ENCODE measurements at regions not wholly inside any gene's neighbourhood (a gene's known extent, or its start where the extent isn't known, plus 50 kb on each side); places are given as distances from the start of the nearest gene placed in this dataset.

DNA sequence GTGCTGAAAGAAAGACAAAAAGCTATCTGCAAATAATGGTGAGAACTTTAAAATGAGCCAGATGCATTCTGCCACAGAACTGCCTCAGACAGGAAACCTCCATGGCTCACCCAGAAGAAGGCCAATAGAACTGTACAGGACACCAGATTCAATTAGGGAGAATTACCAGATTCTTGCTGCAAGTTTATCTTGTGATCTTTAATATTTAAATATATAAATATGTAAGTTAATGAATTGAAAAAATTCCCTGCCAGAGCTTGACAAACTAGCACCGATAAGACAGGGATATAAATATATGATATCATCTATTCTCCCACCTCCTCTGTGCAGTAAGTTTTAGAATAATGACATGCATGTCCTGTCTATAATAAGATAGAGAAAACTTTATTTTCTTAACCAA, 252.8 kb downstream of the PLK2 start:
- TF ChIP-seq, protein P1, sequence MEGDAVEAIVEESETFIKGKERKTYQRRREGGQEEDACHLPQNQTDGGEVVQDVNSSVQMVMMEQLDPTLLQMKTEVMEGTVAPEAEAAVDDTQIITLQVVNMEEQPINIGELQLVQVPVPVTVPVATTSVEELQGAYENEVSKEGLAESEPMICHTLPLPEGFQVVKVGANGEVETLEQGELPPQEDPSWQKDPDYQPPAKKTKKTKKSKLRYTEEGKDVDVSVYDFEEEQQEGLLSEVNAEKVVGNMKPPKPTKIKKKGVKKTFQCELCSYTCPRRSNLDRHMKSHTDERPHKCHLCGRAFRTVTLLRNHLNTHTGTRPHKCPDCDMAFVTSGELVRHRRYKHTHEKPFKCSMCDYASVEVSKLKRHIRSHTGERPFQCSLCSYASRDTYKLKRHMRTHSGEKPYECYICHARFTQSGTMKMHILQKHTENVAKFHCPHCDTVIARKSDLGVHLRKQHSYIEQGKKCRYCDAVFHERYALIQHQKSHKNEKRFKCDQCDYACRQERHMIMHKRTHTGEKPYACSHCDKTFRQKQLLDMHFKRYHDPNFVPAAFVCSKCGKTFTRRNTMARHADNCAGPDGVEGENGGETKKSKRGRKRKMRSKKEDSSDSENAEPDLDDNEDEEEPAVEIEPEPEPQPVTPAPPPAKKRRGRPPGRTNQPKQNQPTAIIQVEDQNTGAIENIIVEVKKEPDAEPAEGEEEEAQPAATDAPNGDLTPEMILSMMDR (IDR thresholded peaks at IDR 0.05): no peak
- no peak for TF ChIP-seq ZFX (IDR thresholded peaks at IDR 0.05; ENCODE audit: borderline replicate concordance)

Measured in 22Rv1 (cell line).